Lower leg skin (tissue), 3 donors: ENCODE measurements at regions not wholly inside any gene's neighbourhood (a gene's known extent, or its start where the extent isn't known, plus 50 kb on each side); places are given as distances from the start of the nearest gene placed in this dataset.

ENCODE experiments used
- CTCF ChIP-seq, 3 donors: fragments of 450-650 bp; IDR thresholded peaks; one replicate each; pipeline ENCODE4 v1.5.1; 2016; ENCODE audit warnings: antibody characterized with exemption in 3 of 3, mild to moderate bottlenecking in 3 of 3, moderate library complexity in 2 of 3
- POLR2A ChIP-seq, 2 donors: fragments of 450-650 bp; IDR thresholded peaks; one replicate each; pipeline ENCODE4 v1.6.1; 2016 to 2017; ENCODE audit warnings: antibody characterized with exemption in 2 of 2, mild to moderate bottlenecking in 1 of 2, moderate library complexity in 1 of 2

- no peak for TF ChIP-seq CTCF (IDR thresholded peaks at IDR 0.05)
- no peak for TF ChIP-seq POLR2A (IDR thresholded peaks at IDR 0.05)
Observed at GRCh38 chr7:155878250-155878649, 66.0 kb upstream of the SHH start.
